Natural killer cell treated with Interleukin-12 subunit alpha and Interleukin-12 subunit beta and Interleukin-15 and Interleukin-18, amount 100 ng/mL, for 72 hours (primary cell): ENCODE measurements at regions not wholly inside any gene's neighbourhood (a gene's known extent, or its start where the extent isn't known, plus 50 kb on each side); places are given as distances from the start of the nearest gene placed in this dataset.
"Not testable (repeated sequence)": the region's sequence is repeated elsewhere in the genome, so short reads cannot be mapped to it uniquely, and the experiment has no call there.

Source experiments
- ATAC-seq, 2 donors: fragments of 150-1000 bp; cut with Tn5 transposase in 1 of 2; sonication (Bioruptor Pico), chemical (Tn5 transposase) in 1 of 2; 2 replicates each; pipeline ENCODE4 v1.10.0; 2021
- DNase-seq: peaks from one replicate; pipeline ENCODE4 v3.0.0; 2022; ENCODE audit warnings: low spot score
- H3K27ac Mint-ChIP-seq, 2 donors: 1 replicate in 1 of 2; 2 replicates in 1 of 2; pipeline ENCODE4 v1.8.0; 2022; ENCODE audit warnings: mixed read lengths in 2 of 2, mild to moderate bottlenecking in 1 of 2, moderate library complexity in 1 of 2
- H3K27me3 Mint-ChIP-seq, 2 donors: 1 replicate in 1 of 2; 2 replicates in 1 of 2; pipeline ENCODE4 v1.8.0; 2022; ENCODE audit warnings: mixed read lengths in 2 of 2
- H3K36me3 Mint-ChIP-seq: one replicate; pipeline ENCODE4 v1.8.0; 2022; ENCODE audit warnings: mixed read lengths
- H3K4me1 Mint-ChIP-seq, 2 donors: 1 replicate in 1 of 2; 2 replicates in 1 of 2; pipeline ENCODE4 v1.8.0; 2022; ENCODE audit warnings: low read depth in 2 of 2, mixed read lengths in 2 of 2, mild to moderate bottlenecking in 1 of 2
- H3K4me3 Mint-ChIP-seq: one replicate; pipeline ENCODE4 v1.8.0; 2022; ENCODE audit warnings: mixed read lengths
- H3K9me3 Mint-ChIP-seq: 2 replicates; pipeline ENCODE4 v1.8.0; 2022; ENCODE audit warnings: mixed read lengths

GRCh38 chr13:53305419-53305818 lies 276.8 kb downstream of the OLFM4 start:
- not testable (repeated sequence) for ATAC-seq, H3K4me3 Mint-ChIP-seq, H3K4me1 Mint-ChIP-seq, H3K27ac Mint-ChIP-seq, H3K9me3 Mint-ChIP-seq, DNase-seq, H3K36me3 Mint-ChIP-seq, H3K27me3 Mint-ChIP-seq

GRCh38 chr13:53310786-53311185 lies 282.2 kb downstream of the OLFM4 start:
- ATAC-seq (no peak), DNase-seq (no peak)
- H3K27ac Mint-ChIP-seq = no peak overlapping the region
- no peaks in the 10 kb centered on the region for H3K36me3 Mint-ChIP-seq
- no peaks in the 10 kb centered on the region for H3K4me1 Mint-ChIP-seq
- H3K4me3 Mint-ChIP-seq = no peak overlapping the region
- peaks cover 9% of the 10 kb centered on the region for H3K9me3 Mint-ChIP-seq
- H3K27me3 Mint-ChIP-seq = no peaks in the 10 kb centered on the region

GRCh38 chr13:53311561-53311960 lies 282.9 kb downstream of the OLFM4 start:
- Mint-ChIP-seq H3K27ac (no peak overlapping the region), H3K36me3 (no peaks in the 10 kb centered on the region), H3K4me3 (no peak overlapping the region), H3K9me3 (peaks cover 9% of the 10 kb centered on the region), H3K27me3 (no peaks in the 10 kb centered on the region), H3K4me1 (no peaks in the 10 kb centered on the region)
- DNase-seq (no peak), ATAC-seq (no peak)

- no peaks in the 10 kb centered on the region for H3K4me1 Mint-ChIP-seq
- no peak for ATAC-seq
- H3K4me3 Mint-ChIP-seq = no peak overlapping the region
Observed at GRCh38 chr13:53321296-53321801, 292.7 kb downstream of the OLFM4 start.

GRCh38 chr13:53324656-53325055 lies 296.0 kb downstream of the OLFM4 start:
- ATAC-seq = no peak
- H3K9me3 Mint-ChIP-seq = peaks cover 11% of the 10 kb centered on the region
- no peaks in the 10 kb centered on the region for H3K27me3 Mint-ChIP-seq
- no peak for DNase-seq
- no peaks in the 10 kb centered on the region for H3K4me1 Mint-ChIP-seq
- no peak overlapping the region for H3K27ac Mint-ChIP-seq
- no peaks in the 10 kb centered on the region for H3K36me3 Mint-ChIP-seq
- H3K4me3 Mint-ChIP-seq = no peak overlapping the region

More at GRCh38 chr13:53321296-53321801, 292.7 kb downstream of the OLFM4 start:
- no peak for DNase-seq
- H3K9me3 Mint-ChIP-seq = peaks cover 15% of the 10 kb centered on the region
- no peaks in the 10 kb centered on the region for H3K27me3 Mint-ChIP-seq
- no peak overlapping the region for H3K27ac Mint-ChIP-seq
- H3K36me3 Mint-ChIP-seq = no peaks in the 10 kb centered on the region

GRCh38 chr13:53326716-53327115 lies 298.1 kb downstream of the OLFM4 start:
- Mint-ChIP-seq H3K27me3 (no peaks in the 10 kb centered on the region), H3K27ac (no peak overlapping the region), H3K4me3 (no peak overlapping the region), H3K4me1 (no peaks in the 10 kb centered on the region), H3K9me3 (peaks cover 8% of the 10 kb centered on the region), H3K36me3 (no peaks in the 10 kb centered on the region)
- DNase-seq (no peak), ATAC-seq (no peak)

- ATAC-seq (no peak), DNase-seq (no peak)
- Mint-ChIP-seq H3K4me3 (no peak overlapping the region), H3K27me3 (no peaks in the 10 kb centered on the region), H3K4me1 (no peaks in the 10 kb centered on the region), H3K9me3 (peaks cover 11% of the 10 kb centered on the region), H3K36me3 (no peaks in the 10 kb centered on the region), H3K27ac (no peak overlapping the region)
Observed at GRCh38 chr13:53327680-53328315, 299.2 kb downstream of the OLFM4 start.

GRCh38 chr13:53336441-53337160 lies 308.0 kb downstream of the OLFM4 start:
- DNase-seq (no peak), ATAC-seq (no peak)
- H3K27me3 Mint-ChIP-seq = no peaks in the 10 kb centered on the region
- H3K36me3 Mint-ChIP-seq = no peaks in the 10 kb centered on the region
- H3K9me3 Mint-ChIP-seq = peaks cover 9% of the 10 kb centered on the region
- no peak overlapping the region for H3K4me3 Mint-ChIP-seq
- H3K27ac Mint-ChIP-seq = no peak overlapping the region
- H3K4me1 Mint-ChIP-seq = no peaks in the 10 kb centered on the region

GRCh38 chr13:53338760-53339159 lies 310.1 kb downstream of the OLFM4 start:
- Mint-ChIP-seq H3K27ac (no peak overlapping the region), H3K36me3 (no peaks in the 10 kb centered on the region), H3K27me3 (no peaks in the 10 kb centered on the region), H3K4me1 (no peaks in the 10 kb centered on the region), H3K4me3 (no peak overlapping the region), H3K9me3 (peaks cover 12% of the 10 kb centered on the region)
- ATAC-seq (no peak), DNase-seq (no peak)

- no peak for DNase-seq
- Mint-ChIP-seq H3K27ac (no peak overlapping the region), H3K4me3 (no peak overlapping the region), H3K36me3 (no peaks in the 10 kb centered on the region), H3K9me3 (peaks cover 12% of the 10 kb centered on the region), H3K4me1 (no peaks in the 10 kb centered on the region), H3K27me3 (no peaks in the 10 kb centered on the region)
- ATAC-seq = no peak
Observed at GRCh38 chr13:53340505-53341143, 312.0 kb downstream of the OLFM4 start.

GRCh38 chr13:53341144-53341510 lies 312.5 kb downstream of the OLFM4 start:
- Mint-ChIP-seq H3K4me3 (no peak overlapping the region), H3K9me3 (peaks cover 12% of the 10 kb centered on the region), H3K27ac (no peak overlapping the region), H3K27me3 (no peaks in the 10 kb centered on the region), H3K36me3 (no peaks in the 10 kb centered on the region), H3K4me1 (no peaks in the 10 kb centered on the region)
- no peak for DNase-seq
- no peak for ATAC-seq

GRCh38 chr13:53342623-53343360 lies 314.2 kb downstream of the OLFM4 start:
- H3K27me3 Mint-ChIP-seq = no peaks in the 10 kb centered on the region
- H3K4me1 Mint-ChIP-seq = no peaks in the 10 kb centered on the region
- no peak for ATAC-seq
- no peak overlapping the region for H3K27ac Mint-ChIP-seq
- no peak overlapping the region for H3K4me3 Mint-ChIP-seq
- H3K9me3 Mint-ChIP-seq = peaks cover 16% of the 10 kb centered on the region
- DNase-seq = no peak
- no peaks in the 10 kb centered on the region for H3K36me3 Mint-ChIP-seq

GRCh38 chr13:53343361-53343744 lies 314.7 kb downstream of the OLFM4 start:
- ATAC-seq (no peak), DNase-seq (no peak)
- H3K36me3 Mint-ChIP-seq = no peaks in the 10 kb centered on the region
- H3K27ac Mint-ChIP-seq = no peak overlapping the region
- no peaks in the 10 kb centered on the region for H3K27me3 Mint-ChIP-seq
- no peak overlapping the region for H3K4me3 Mint-ChIP-seq
- no peaks in the 10 kb centered on the region for H3K4me1 Mint-ChIP-seq
- peaks cover 20% of the 10 kb centered on the region for H3K9me3 Mint-ChIP-seq

GRCh38 chr13:53351021-53351420 lies 322.4 kb downstream of the OLFM4 start:
- H3K27me3 Mint-ChIP-seq = no peaks in the 10 kb centered on the region
- no peaks in the 10 kb centered on the region for H3K36me3 Mint-ChIP-seq
- peaks cover 17% of the 10 kb centered on the region for H3K9me3 Mint-ChIP-seq
- DNase-seq (no peak), ATAC-seq (no peak)
- H3K27ac Mint-ChIP-seq = no peak overlapping the region
- no peaks in the 10 kb centered on the region for H3K4me1 Mint-ChIP-seq
- H3K4me3 Mint-ChIP-seq = no peak overlapping the region
